Mesendoderm (in vitro differentiated cells): ENCODE measurements at regions not wholly inside any gene's neighbourhood (a gene's known extent, or its start where the extent isn't known, plus 50 kb on each side); places are given as distances from the start of the nearest gene placed in this dataset.
A peak's percentile ranks its signal among the peaks of the same experiment; 100 is the strongest.

Experiments
- DNase-seq: peaks from one replicate; pipeline ENCODE4 v3.0.0; 2013
- H2AK5ac ChIP-seq: 2 replicates; pipeline ENCODE4 v1.6.1; 2013; ENCODE audit warnings: low read length, inconsistent platforms
- H2BK120ac ChIP-seq: 2 replicates; pipeline ENCODE4 v1.6.1; 2013; ENCODE audit warnings: low read depth, mild to moderate bottlenecking, low read length, moderate library complexity, mixed read lengths
- H2BK15ac ChIP-seq: replicated peaks from 2 replicates; pipeline ENCODE4 v1.6.1; 2013; ENCODE audit warnings: low read depth, mild to moderate bottlenecking, moderate library complexity
- H2BK5ac ChIP-seq: 2 replicates; pipeline ENCODE4 v1.6.1; 2013; ENCODE audit warnings: low read length, inconsistent platforms
- H3K18ac ChIP-seq: 2 replicates; pipeline ENCODE4 v1.6.1; 2013; ENCODE audit warnings: mild to moderate bottlenecking, low read length, mixed read lengths
- H3K23ac ChIP-seq: one replicate; pipeline ENCODE4 v1.6.1; 2013; ENCODE audit warnings: low read length
- H3K27ac ChIP-seq: 2 replicates; pipeline ENCODE4 v1.5.1; 2013; ENCODE audit warnings: low read depth, mild to moderate bottlenecking, inconsistent platforms, low read length, moderate library complexity
- H3K27me3 ChIP-seq: 2 replicates; pipeline ENCODE4 v1.6.1; 2013; ENCODE audit warnings: low read length, control low read depth, mild to moderate bottlenecking, inconsistent platforms; ENCODE audit not compliant: insufficient read depth, poor library complexity
- H3K36me3 ChIP-seq: 2 replicates; pipeline ENCODE4 v1.6.1; 2013; ENCODE audit warnings: low read length, inconsistent platforms; ENCODE audit not compliant: control insufficient read depth, insufficient read depth
- H3K4ac ChIP-seq: one replicate; pipeline ENCODE4 v1.6.1; 2013; ENCODE audit warnings: low read depth, mild to moderate bottlenecking, low read length, moderate library complexity
- H3K4me1 ChIP-seq: 2 replicates; pipeline ENCODE4 v1.6.1; 2013; ENCODE audit warnings: low read depth, low read length, inconsistent platforms; ENCODE audit not compliant: control insufficient read depth
- H3K4me2 ChIP-seq: 2 replicates; pipeline ENCODE4 v1.6.1; 2013; ENCODE audit warnings: low read length
- H3K4me3 ChIP-seq: 2 replicates; pipeline ENCODE4 v1.5.1; 2013; ENCODE audit warnings: mild to moderate bottlenecking, low read length
- H3K56ac ChIP-seq: one replicate; pipeline ENCODE4 v1.6.1; 2013; ENCODE audit warnings: low read length
- H3K79me1 ChIP-seq: 2 replicates; pipeline ENCODE4 v1.6.1; 2013; ENCODE audit warnings: low read length, inconsistent platforms
- H3K79me2 ChIP-seq: 2 replicates; pipeline ENCODE4 v1.6.1; 2013; ENCODE audit warnings: mild to moderate bottlenecking, low read length; ENCODE audit not compliant: control insufficient read depth, insufficient read depth
- H3K9ac ChIP-seq: 2 replicates; pipeline ENCODE4 v1.6.1; 2013; ENCODE audit warnings: low read length, inconsistent platforms
- H4K5ac ChIP-seq: one replicate; pipeline ENCODE4 v1.6.1; 2013; ENCODE audit warnings: low read length
- H4K8ac ChIP-seq: one replicate; pipeline ENCODE4 v1.6.1; 2013; ENCODE audit warnings: low read depth, mild to moderate bottlenecking, control low read depth, low read length, moderate library complexity
- WGBS: extraction: QIAGEN DNeasy Blood & Tissue Kit; methylation state at CpG from one replicate; pipeline ENCODE4 v1.1.7; 2013; ENCODE audit warnings: low lambda C conversion rate, missing lambda C conversion rate; ENCODE audit not compliant: insufficient coverage; ENCODE audit errors: extremely low coverage; 5-methylcytosine and 5-hydroxymethylcytosine counted together

DNA sequence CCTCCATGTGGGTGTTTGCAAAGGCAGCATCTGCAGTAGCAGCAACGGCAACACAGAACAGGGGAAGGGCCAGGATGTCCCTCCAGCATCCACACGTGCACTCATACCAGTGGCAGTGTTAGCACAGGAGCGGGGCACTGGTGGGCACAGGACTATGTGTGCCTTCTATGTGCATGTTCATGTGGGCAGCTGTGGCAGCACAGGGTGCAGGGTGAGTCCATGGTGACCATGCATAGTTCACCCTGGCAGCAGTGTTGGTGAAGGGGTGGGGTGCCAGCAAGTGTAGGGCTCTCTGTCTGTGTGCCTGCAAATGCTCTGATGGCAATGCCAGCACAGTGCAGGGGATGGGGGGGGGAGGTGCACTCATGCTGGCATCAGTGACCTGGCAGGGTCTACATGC, 222.1 kb upstream of the SOX14 start:
- no peak overlapping the region for H3K27ac ChIP-seq
- H3K4me3 ChIP-seq, result no peak overlapping the region
- no CpG with 5 or more reads among the region's 3 CpGs for WGBS

DNA sequence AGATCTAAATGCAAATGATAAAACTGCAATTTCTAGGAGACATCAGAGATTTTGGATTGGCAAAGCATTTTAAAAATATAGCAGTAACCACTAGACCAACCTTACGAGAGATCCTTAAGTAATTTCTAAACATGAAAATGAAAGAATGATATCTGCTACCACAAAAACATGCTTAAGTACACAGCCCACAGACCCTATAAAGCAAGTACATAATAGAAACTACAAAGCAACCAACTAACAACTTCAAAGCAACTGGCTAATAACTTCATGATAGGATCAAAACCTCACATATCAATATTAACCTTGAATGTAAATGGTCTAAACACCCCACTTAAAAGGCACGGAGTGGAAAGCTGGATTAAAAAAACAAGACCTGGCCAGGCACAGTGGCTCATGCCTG, 209.9 kb upstream of the SOX14 start:
- no CpG with 5 or more reads among the region's 2 CpGs for WGBS
- H3K9ac ChIP-seq, result no peak overlapping the region
- no peak overlapping the region for H4K8ac ChIP-seq
- no peaks in the 10 kb centered on the region for H3K27me3 ChIP-seq
- H3K4me1 ChIP-seq, result no peaks in the 10 kb centered on the region
- no peak overlapping the region for H3K56ac ChIP-seq
- no peak overlapping the region for H3K4ac ChIP-seq
- no peaks in the 10 kb centered on the region for H3K36me3 ChIP-seq
- no peak overlapping the region for H2BK5ac ChIP-seq
- H3K4me3 ChIP-seq, result no peak overlapping the region
- H3K23ac ChIP-seq, result no peak overlapping the region
- H3K79me2 ChIP-seq, result no peaks in the 10 kb centered on the region
- DNase-seq, result no peak
- H3K4me2 ChIP-seq, result no peak overlapping the region
- H3K27ac ChIP-seq, result no peak overlapping the region
- no peaks in the 10 kb centered on the region for H3K79me1 ChIP-seq
- no peak overlapping the region for H2BK15ac ChIP-seq
- no peak overlapping the region for H2BK120ac ChIP-seq
- H3K18ac ChIP-seq, result no peak overlapping the region
- H2AK5ac ChIP-seq, result no peak overlapping the region
- no peak overlapping the region for H4K5ac ChIP-seq

More for the DNA sequence above, 222.1 kb upstream of the SOX14 start:
- Histone ChIP-seq H3K9ac (no peak overlapping the region), H3K56ac (no peak overlapping the region), H3K4me1 (no peaks in the 10 kb centered on the region), H3K4ac (no peak overlapping the region), H4K8ac (no peak overlapping the region), H3K36me3 (no peaks in the 10 kb centered on the region), H3K79me1 (no peaks in the 10 kb centered on the region), H3K27me3 (no peaks in the 10 kb centered on the region), H2BK5ac (no peak overlapping the region), H2BK120ac (no peak overlapping the region), H3K79me2 (no peaks in the 10 kb centered on the region), H3K23ac (no peak overlapping the region), H4K5ac (no peak overlapping the region), H2BK15ac (no peak overlapping the region), H3K18ac (no peak overlapping the region), H3K4me2 (no peak overlapping the region), H2AK5ac (no peak overlapping the region)
- DNase-seq, result no peak

DNA sequence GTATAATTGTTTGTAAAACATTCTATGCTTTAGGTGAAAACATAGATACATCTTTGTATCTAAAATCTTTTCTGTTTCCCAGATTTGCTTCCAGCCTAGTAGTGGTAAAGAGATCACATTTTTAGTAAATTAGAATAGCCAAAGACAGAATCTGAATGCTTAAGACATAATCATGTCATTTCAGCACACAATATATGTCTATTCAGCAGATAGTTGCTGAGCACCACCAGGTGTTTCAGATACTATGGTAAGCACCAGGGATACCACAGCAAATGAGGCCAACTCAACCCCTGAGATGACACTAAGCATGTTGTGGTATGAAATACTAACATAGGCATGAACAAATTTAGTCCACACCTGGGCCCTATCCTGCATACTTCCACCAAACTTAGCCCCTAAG, 195.2 kb upstream of the SOX14 start:
- Histone ChIP-seq H4K8ac (no peak overlapping the region), H3K4ac (no peak overlapping the region), H3K23ac (no peak overlapping the region), H2BK120ac (no peak overlapping the region), H3K27me3 (no peaks in the 10 kb centered on the region), H3K79me2 (no peaks in the 10 kb centered on the region), H3K36me3 (no peaks in the 10 kb centered on the region), H3K27ac (no peak overlapping the region), H3K18ac (no peak overlapping the region), H3K9ac (no peak overlapping the region), H3K79me1 (no peaks in the 10 kb centered on the region), H3K4me2 (no peak overlapping the region), H2BK5ac (no peak overlapping the region), H3K4me1 (no peaks in the 10 kb centered on the region), H4K5ac (no peak overlapping the region), H3K56ac (no peak overlapping the region), H3K4me3 (no peak overlapping the region), H2AK5ac (no peak overlapping the region), H2BK15ac (no peak overlapping the region)
- no peak for DNase-seq

DNA sequence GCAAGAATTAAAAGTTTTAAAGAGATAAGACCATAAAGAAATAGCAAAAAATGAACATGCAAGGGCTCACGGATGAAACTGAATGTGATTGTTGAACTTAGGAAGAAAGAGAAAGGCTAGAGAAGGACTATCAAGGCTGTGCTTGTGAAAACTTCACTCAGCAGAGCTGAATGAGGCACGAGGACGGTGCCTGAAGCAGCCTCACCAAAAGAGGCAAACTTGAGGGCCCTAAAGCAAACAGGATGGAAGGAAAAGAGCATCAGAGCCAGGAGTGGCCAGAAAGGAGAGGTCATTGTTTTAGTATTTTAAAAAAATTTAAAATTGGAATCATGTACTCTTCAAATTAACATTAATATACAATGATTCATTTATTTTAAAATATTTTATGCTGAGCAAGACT, 191.2 kb upstream of the SOX14 start:
- DNase-seq, result no peak
- no peak overlapping the region for H2BK5ac ChIP-seq
- no peak overlapping the region for H4K5ac ChIP-seq
- H3K23ac ChIP-seq, result no peak overlapping the region
- no peaks in the 10 kb centered on the region for H3K36me3 ChIP-seq
- H3K79me1 ChIP-seq, result no peaks in the 10 kb centered on the region
- no peak overlapping the region for H3K18ac ChIP-seq
- H3K9ac ChIP-seq, result no peak overlapping the region
- H3K4me3 ChIP-seq, result no peak overlapping the region
- no peak overlapping the region for H3K4ac ChIP-seq
- no CpG with 5 or more reads among the region's 3 CpGs for WGBS
- H3K56ac ChIP-seq, result no peak overlapping the region
- H2BK15ac ChIP-seq, result no peak overlapping the region
- no peak overlapping the region for H2BK120ac ChIP-seq
- H2AK5ac ChIP-seq, result no peak overlapping the region
- H3K27me3 ChIP-seq, result no peaks in the 10 kb centered on the region
- no peaks in the 10 kb centered on the region for H3K79me2 ChIP-seq
- no peak overlapping the region for H3K4me2 ChIP-seq
- H3K27ac ChIP-seq, result no peak overlapping the region
- no peaks in the 10 kb centered on the region for H3K4me1 ChIP-seq
- H4K8ac ChIP-seq, result no peak overlapping the region

DNA sequence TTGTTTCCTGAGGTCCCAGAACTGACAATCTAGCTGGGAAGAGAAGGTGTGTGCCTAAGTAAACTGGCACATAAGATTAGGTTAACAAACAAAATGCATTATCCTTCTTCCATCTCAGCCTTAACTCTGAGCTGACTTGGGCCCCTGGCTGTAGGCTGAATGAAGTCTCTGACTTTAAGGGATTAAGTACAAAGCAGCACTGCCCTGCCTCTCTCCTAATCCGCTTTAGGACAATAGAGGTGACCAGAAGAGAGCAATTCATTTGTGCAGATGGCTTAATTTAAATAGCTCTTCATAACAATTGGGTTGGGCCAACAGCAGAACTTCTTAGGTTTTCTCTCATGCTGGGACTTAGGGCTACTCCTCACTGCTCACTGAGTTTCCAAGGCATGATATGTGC, 181.6 kb upstream of the SOX14 start:
- Histone ChIP-seq H3K9ac (no peak overlapping the region), H3K23ac (no peak overlapping the region), H3K4ac (no peak overlapping the region), H3K27me3 (no peaks in the 10 kb centered on the region), H3K36me3 (no peaks in the 10 kb centered on the region), H2BK5ac (no peak overlapping the region), H3K4me1 (peaks cover 2% of the 10 kb centered on the region), H3K27ac (no peak overlapping the region), H3K56ac (no peak overlapping the region), H4K8ac (no peak overlapping the region), H3K79me2 (no peaks in the 10 kb centered on the region), H3K18ac (no peak overlapping the region), H3K4me3 (no peak overlapping the region), H2BK120ac (no peak overlapping the region), H3K4me2 (no peak overlapping the region), H4K5ac (no peak overlapping the region), H2BK15ac (no peak overlapping the region), H3K79me1 (no peaks in the 10 kb centered on the region), H2AK5ac (no peak overlapping the region)
- WGBS, result no CpG with 5 or more reads among the region's 1 CpG
- DNase-seq, result peak; percentile 37

DNA sequence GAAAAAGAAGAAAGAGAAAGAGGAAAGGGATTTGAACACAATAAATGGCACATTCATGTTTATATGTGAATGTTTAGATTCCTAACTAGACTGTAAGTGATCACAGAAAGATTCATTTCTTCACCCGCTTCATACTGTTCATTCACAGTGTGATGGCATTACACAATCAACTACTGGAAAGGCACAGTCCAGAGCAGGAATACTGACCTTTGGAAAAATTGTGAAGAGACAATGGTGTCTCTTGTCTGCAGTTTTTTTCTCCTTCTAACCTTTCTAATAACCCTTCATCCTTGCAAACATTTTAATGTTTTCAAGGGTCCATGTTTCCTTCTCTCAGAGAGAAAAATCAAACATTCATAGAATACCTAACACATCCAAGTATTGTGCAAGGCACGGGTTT, 180.9 kb upstream of the SOX14 start:
- no peak for DNase-seq
- Histone ChIP-seq H3K4me1 (peaks cover 2% of the 10 kb centered on the region), H3K9ac (no peak overlapping the region), H3K56ac (no peak overlapping the region), H2AK5ac (no peak overlapping the region), H3K79me2 (no peaks in the 10 kb centered on the region), H3K4me2 (no peak overlapping the region), H3K27ac (no peak overlapping the region), H2BK5ac (no peak overlapping the region), H3K36me3 (no peaks in the 10 kb centered on the region), H4K5ac (no peak overlapping the region), H3K23ac (no peak overlapping the region), H3K4me3 (no peak overlapping the region), H2BK120ac (no peak overlapping the region), H3K79me1 (no peaks in the 10 kb centered on the region), H4K8ac (no peak overlapping the region), H3K27me3 (no peaks in the 10 kb centered on the region), H3K18ac (no peak overlapping the region), H2BK15ac (no peak overlapping the region), H3K4ac (no peak overlapping the region)
- WGBS, result no CpG with 5 or more reads among the region's 2 CpGs
